ENCODE measurements at regions not wholly inside any gene's neighbourhood (a gene's known extent, or its start where the extent isn't known, plus 50 kb on each side); places are given as distances from the start of the nearest gene placed in this dataset.

DNA sequence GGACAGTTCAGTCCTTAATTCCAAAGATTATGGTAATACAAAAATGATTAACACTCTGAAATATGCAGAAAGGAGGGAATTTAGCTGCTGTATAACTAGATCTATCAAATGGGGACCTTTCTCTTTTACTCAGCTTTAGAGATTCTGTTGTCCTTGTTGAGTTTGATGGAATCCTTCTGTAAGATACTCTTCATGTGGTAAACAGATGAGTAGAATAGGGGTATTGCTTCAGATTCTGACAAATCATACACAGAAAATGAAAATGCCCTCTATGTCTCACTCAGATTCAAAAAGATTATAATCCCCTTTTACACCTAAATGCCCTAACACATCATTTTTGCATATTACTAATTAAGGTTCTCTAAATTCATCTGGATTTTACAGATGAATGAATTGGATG, 50.7 kb downstream of the ARHGAP35 start:
- no peak for DNase-seq (ENCODE audit: low spot score)

DNA sequence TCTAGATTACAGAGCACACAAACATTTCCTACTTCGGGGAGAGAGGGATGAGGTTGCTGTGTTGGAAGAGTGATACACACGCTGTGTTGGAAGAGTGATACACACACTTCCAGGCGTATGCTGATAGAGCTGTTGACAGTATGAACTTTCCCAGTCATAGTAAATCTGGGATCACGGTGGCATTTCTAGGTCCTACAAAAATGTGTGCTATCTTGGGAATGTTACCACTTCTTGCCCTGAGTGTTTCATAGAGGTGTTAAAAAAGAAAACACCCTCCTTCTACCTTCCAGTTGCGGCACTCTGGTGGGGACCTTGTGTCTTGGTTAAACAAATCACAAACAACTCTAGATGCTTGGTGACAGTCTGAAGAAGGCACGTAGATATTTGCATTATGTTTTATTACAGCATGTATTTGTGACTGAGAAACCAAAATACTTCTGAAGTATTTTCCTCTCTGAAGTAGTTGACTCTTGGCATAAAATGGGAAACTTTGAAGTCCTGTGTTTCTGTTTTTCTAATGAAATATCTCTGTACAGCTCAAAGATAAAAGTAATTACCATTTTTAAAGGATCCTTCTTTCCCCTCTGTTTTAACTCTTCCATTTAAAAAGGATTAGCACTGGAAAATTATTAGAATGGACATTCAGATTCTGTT, 52.5 kb downstream of the ARHGAP35 start:
- no peak for DNase-seq (ENCODE audit: low spot score)

DNA sequence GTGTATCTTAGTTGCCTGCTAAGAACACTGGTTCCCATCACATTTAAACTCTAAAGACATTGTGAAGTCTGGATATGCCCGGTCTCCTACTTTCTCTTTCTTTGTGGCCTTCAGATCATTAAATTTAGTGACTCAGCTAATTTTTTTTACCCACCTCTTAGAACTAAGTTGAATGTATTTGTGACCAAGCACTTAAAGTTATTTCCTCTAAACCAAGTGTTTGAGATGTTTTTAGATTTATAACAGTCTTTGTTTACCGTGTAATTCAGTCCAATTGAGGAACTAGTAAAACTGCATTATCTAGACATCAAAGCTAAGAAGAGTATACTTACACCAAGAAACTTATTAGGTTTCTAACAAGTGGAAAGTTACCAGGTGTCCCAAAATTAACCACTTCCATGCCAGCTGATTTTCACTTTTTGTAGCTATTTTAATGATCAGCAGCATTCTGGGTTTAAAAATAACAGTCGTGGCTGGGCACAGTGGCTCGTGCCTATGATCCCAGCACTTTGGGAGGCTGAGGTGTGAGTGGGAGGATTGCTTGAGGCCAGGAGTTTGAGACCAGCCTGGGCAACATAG, 53.1 kb downstream of the ARHGAP35 start:
- DNase-seq (ENCODE audit: low spot score): peak; percentile 61

DNA sequence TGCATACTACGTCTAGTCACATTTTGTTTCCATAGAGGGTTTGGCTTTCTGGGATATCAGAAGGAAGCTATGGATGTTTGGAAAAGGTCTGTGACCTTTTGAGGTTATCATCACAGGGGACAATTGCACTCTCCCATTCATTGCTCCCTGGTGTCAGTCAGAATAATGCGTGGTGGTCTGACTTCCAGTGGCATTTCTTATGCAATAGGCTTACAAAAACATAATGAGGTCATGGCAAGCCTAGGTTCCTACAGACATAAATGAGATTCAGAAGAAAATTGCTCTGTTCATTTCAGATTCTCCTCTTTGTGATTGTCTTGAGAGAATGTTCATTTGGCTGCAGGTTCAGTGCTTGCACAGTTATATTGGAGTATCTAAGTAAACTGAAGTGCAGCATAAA, 54.6 kb downstream of the ARHGAP35 start:
- no peak for DNase-seq (ENCODE audit: low spot score)

DNA sequence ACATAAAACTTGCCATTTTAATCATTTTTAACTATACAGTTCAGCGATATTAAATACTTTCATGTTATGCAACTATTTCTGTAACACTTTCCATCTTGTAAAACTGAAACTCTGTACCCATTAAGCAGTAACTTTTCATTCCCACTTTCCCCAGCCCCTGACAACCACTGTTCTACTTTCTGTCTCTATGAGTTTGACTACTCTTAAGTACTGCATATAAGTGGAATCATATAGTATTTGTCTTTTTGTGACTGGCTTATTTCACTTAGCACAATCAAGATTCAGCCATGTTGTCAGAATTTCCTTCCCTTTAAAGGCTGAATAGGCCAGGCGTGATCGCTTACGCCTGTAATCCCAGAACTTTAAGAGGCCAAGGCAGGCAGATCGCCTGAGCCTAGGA, 56.2 kb downstream of the ARHGAP35 start:
- DNase-seq (ENCODE audit: low spot score): no peak

DNA sequence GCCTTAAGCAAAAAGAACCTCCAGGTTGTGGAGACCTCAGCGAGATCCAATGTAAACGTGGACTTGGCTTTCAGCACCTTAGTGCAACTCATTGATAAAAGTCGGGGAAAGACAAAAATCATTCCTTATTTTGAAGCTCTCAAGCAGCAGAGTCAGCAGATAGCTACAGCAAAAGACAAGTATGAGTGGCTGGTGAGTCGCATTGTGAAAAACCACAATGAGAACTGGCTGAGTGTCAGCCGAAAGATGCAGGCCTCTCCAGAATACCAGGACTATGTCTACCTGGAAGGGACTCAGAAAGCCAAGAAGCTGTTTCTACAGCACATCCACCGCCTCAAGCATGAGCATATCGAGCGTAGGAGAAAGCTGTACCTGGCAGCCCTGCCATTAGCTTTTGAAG, 58.5 kb downstream of the ARHGAP35 start:
- no peak for DNase-seq (ENCODE audit: low spot score)

DNA sequence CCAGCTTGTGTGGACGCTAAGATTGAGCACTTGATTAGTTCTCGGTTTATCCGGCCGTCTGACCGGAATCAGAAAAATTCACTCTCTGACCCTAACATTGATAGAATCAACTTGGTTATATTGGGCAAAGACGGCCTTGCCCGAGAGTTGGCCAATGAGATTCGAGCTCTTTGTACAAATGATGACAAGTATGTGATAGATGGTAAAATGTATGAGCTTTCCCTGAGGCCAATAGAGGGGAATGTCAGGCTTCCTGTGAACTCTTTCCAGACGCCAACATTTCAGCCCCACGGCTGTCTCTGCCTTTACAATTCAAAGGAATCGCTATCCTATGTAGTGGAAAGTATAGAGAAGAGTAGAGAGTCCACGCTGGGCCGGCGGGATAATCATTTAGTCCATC, 59.6 kb downstream of the ARHGAP35 start:
- no peak for DNase-seq (ENCODE audit: low spot score)

DNA sequence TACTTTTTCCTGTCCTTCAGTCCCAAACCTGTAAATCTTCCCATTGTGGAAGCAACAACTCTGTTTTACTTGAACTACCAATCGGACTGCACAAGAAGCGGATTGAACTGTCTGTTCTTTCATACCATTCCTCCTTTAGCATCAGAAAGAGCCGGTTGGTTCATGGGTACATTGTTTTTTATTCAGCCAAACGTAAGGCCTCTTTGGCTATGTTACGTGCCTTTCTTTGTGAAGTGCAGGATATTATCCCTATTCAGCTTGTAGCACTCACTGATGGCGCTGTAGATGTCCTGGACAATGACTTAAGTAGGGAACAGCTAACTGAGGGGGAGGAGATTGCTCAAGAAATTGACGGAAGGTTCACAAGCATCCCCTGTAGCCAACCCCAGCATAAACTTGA, 60.3 kb downstream of the ARHGAP35 start:
- DNase-seq (ENCODE audit: low spot score): no peak

DNA sequence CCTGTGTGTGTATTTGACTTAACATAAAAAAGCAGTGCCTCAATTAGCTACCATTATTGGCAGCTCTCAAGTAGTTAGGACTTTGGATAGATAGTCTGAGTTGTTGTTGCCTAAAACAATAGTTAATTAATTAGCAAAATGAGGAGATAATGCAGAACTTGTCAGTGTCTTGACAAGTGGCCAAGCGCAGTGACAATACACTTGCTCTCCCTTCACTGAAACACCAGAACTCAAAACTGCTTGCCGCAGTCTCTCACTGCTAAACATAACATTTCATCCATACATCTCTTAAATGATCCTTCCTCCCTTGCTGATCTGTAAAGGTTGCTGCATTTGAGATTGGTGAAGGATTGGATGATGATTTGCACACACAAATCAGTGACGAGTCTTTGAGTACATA, 61.7 kb downstream of the ARHGAP35 start:
- no peak for DNase-seq (ENCODE audit: low spot score)

DNA sequence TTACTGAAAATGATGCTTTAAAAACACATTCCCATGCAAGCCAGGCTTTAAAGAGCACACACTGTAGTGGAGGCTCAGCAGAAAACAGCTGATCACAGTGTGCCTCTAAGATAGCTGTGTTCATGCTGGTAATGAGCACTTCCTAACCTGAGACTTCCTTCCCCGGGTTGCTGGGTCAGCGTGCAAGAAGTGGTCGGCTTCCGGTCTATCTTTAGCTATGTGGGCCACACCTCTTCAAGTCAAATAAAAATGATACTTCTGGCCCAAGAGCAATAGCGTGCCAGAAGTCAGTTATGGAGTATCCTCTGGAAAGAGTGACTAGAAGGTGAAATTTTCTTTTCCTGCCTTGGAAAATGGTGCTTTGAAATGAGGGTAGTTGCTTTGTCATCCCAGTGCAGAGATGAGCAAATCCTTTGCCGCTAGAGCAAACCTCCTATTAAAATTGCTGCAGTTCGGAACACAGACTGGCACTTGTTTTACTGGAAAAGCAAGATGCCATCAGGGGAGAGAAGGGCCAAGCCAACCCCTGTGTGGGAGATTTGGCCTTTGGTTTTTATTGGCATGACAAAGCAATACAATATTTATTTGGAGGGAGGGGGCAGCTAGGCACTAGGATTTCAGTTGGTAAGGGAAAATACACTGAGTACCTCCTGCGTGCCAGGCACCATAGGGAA, 64.2 kb downstream of the ARHGAP35 start:
- no peak for DNase-seq (ENCODE audit: low spot score)

DNA sequence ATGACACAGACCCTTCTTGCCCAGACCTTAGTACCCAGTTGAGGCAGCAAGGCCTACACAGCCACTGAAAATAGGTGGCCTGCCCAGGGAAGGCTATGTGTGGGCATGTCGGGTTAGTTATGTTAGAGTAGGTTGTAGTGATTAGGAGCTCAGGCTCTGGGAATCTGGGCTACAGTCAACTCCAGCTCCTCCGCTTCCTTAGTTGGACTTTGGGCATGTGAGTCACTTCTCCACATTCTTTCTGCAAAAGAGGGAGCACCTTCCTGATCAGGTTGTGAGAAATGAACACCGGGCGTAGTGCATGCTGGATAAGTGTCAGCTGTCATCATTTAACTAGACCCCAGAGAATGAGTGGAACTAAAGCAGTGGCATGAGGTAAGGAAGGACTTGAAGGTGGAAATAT, 64.8 kb downstream of the ARHGAP35 start:
- no peak for DNase-seq (ENCODE audit: low spot score)

DNA sequence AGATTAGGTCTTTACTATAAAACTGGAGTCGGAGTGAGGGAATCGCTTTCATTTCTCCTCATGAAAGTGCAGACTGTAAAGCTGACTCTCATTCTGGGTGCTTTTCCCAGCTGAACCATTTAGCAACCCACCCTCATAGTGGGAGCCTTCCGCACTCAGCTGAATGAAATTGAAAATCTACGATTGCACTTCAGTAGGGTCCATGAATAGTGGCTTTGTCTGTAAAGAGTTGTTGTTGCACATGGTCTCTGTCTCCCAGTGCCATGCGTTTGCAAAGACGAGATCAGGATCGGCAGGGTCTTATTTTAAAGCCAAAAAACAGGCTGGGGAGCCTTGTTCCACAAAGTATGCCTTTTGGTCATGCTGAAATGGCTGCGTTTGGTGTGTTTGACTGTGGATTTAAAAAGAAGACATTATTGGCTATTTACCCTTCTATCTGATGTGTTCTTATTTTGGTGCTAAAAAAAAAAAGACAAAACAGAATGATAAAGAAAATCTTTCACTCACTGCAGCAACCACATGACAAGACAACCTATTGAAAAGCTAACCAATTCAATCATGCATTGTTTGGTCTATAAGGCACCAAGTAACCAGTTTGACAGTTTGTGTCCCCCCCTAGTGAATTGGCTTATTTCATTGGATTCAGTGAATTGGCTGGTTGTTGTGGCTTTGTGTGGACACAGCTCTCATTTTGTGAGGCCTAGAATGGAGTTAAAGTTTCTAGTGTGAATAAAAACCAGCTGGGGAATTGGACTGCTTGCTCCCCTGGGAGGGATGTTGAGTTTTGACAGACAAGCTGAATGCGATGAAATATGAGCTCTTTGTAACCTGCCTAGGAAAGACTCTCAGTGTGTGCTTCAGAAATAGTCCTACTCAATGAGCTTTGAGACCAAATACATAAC, 65.6 kb downstream of the ARHGAP35 start:
- DNase-seq (ENCODE audit: low spot score): no peak

DNA sequence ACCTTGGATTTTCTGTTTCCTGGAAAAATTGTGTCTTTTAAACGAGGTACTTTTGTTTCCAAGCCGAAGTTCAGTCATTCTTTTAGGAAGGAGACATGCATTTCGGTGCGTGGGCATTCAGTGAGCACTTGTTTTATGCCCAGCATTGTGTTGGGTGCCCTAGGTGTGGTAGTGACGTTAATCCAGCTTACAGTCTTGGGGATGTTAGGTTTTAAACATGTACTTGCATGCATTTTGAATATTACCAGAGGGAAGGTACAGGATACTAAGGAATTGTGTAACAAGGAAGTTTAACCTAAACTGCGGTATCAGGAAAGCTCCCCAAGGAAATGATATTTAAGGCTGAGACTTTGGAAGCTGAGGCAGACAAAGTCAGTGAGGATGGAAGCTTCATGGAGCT, 66.3 kb downstream of the ARHGAP35 start:
- DNase-seq (ENCODE audit: low spot score): no peak

DNA sequence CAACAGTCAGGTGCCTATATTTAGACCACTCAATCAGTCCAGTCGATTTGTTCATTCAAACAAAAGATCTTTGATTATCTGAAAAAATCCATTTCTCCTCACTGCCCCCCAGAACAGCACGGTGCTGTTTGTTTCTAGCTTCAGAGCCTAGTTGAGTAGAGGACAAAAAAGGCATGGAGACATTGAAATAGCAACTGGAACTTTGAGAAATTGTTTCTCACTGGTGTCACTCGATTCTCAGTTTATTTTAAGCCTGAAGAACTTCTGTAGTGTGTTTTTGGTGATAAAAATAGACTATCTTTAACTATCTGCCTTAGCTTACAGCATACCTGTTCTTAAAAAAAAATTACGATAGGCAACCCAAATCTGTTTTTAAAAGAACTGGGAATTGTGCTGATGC, 67.1 kb downstream of the ARHGAP35 start:
- DNase-seq (ENCODE audit: low spot score): no peak

DNA sequence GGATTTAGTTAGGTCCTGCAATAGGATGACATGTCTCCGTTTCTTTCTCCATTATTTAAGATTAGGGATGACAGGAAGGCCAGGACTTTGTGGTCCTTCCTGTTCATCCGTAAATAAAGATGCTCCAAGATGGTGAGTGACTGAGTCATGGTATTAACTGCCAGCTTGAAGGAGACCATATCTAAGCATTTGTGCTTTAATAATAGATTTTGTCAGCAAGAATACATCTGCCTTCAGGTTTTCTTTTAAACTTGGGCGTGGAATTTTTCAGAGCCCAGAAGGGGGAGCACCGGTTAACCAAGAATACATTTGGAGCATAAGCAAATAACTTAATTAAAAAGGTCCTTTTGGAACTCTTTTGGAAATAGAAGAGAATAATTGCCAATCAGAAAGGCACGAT, 68.2 kb downstream of the ARHGAP35 start:
- DNase-seq (ENCODE audit: low spot score): no peak

DNA sequence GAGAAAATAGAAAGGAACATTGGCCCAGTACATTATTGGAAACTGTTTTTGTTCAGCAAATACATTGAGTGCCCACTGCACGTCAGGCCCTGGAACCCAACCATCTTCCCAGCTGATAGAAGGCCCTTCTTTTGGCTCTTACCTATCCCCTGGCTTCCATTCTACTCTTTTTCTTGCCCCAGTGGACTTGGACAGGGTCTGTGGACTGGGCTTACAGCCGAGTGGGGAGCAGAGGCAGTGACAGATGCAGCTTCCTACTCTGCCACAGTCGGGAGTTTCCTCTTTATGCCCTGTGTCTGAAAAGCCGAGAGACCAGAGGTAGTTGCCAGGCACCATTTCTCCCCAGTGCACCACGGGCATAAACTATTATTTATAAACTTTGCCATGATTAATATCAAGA, 70.4 kb downstream of the ARHGAP35 start:
- DNase-seq (ENCODE audit: low spot score): no peak

DNA sequence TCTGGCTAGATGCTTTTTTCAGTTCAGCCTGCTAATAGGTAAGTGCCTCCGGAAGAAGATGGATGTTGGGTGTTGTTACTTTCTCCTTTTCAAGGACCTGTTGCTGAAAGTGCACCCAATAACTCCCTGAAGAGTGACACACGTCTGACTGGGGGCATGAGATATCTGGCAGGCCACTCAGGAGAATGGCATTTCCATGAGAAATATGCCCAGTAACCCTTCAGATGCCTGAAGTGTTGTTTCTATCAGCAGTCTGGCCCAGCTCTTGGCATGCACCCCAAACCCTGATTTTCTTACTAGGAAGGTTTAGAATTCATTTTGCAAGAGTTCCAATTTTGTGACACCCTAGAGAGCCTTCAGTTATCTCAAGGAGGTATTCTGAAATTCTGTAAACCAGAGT, 71.5 kb downstream of the ARHGAP35 start:
- DNase-seq (ENCODE audit: low spot score): no peak

DNA sequence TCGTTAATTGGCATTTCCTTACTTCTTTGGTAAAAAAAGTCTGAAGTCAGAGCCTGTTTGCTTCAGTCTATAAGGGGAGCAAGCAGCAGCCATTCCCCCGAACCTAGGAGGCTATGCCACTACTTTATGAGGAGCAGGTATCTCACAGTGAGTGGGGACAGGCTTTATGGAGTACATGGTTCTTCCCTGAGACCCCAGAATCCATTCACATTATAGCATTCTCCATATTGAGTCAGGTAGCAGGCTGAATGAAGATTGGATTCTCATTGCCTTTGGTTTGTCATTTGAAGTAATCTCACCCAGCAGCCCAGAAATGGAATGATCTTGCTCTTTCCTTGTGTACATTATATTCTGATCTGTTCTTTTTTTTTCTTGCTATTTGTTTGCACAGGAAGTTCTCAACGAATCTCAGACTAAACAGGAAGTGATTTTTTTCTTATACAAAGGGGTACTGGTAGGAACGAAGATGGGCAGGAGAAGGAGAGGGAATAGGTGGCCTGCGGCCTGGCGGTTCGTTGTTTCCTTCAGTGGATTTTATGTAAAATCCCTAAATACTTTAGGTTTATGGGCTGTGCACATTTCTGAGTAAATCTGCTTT, 74.4 kb downstream of the ARHGAP35 start:
- no peak for DNase-seq (ENCODE audit: low spot score)

DNA sequence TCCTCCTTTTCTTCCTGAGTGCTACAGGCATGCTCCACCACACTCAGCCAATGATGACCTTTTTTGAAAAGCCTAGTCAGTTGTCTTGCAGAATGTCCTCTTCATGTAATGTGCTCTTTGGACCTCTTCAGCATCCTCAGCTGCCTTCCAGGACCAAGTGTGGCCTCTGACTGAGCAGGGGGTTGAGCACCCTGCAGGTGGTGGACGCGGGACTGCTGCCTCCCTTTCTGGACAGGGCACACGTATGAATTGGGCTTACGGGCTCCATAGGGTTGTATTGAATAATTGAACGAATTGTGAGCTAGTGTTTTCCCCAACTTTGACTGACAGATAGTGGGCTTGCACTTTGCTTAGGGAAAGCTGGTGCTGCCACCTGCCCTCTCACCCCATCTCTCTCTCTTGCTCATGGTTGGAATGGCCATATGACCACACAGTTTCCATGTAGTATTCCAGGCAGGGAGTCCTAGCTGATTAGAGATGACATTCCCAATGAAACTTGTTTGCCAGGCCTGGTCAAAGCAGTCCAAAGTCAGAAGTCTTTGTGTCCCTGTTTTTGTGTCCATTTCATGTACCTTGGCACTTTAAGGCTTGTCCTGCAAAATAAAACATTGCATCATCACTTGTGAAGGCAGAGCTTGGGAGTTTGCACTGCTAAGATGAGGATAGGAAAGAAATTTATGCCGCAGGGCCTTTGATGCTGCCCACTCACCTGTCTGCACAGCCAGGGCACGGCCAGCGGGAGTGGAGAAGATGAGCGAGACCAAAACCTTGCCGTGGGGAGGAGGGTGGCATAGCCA, 76.3 kb upstream of the NPAS1 start:
- no peak for DNase-seq (ENCODE audit: low spot score)

DNA sequence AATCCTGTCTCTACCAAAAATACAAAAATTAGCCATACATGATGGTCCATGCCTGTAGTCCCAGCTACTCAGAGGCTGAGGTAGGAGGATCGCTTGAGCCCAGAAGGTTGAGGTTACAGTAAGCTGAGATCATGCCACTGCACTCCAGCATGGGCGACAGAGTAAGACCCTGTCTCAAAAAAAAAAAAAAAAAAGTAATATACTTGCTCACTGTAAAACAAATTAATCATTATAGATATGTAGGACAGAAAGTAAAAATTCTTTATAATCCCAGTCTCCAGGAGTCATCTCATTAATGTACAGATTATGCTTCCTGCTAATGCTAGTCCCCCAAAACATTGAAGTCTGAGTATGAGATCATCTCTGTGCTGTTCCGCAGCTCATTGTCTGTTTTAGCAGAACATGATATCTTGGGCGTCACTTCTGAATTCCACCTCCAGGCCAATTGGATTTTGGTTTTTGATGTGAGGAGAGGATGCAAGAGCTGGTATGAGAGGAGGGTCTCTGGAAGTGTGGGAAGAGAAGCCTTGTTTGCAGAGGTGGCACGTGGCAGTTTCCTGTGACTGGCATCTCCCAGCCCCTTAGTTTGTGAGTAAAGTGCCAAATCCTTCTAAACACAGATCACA, 75.4 kb upstream of the NPAS1 start:
- DNase-seq (ENCODE audit: low spot score): no peak
